ENCODE measurements at regions not wholly inside any gene's neighbourhood (a gene's known extent, or its start where the extent isn't known, plus 50 kb on each side); places are given as distances from the start of the nearest gene placed in this dataset.
"Not testable (repeated sequence)": the region's sequence is repeated elsewhere in the genome, so short reads cannot be mapped to it uniquely, and the experiment has no call there.

- DNase-seq = no peak
Observed at GRCh38 chr2:176575237-176575744, 306.0 kb downstream of the MTX2 start.

DNA sequence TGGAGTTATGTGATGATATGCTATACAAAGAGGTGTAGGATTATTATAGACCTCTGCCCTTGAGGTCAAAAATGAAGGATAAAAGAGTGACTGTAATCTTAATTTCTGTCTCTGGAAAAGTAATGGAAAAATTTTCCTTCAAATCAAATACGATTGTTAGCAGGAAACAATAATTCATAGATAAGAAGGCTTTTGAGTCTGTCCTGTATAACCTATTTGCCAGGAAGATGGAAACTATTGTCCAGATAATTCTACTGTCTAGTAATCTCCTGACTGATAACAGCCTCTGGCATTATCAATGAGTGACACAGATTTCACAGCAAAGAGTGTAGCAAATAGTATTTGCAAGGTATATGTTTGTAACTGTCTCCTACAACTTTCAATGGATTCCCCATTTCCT lies 307.8 kb downstream of the MTX2 start:
- no peak for DNase-seq

DNA sequence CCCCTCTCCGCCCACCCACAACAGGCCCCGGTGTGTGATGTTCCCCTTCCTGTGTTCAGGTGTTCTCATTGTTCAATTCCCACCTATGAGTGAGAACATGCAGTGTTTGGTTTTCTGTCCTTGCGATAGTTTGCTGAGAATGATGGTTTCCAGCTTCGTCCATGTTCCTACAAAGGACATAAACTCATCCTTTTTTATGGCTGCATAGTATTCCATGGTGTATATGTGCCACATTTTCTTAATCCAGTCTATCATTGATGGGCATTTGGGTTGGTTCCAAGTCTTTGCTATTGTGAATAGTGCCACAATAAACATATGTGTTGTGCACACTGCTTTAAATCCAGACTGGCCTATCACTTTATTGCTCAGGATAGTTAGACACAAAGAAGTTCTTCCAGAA lies 309.1 kb downstream of the MTX2 start:
- DNase-seq = not testable (repeated sequence)

DNA sequence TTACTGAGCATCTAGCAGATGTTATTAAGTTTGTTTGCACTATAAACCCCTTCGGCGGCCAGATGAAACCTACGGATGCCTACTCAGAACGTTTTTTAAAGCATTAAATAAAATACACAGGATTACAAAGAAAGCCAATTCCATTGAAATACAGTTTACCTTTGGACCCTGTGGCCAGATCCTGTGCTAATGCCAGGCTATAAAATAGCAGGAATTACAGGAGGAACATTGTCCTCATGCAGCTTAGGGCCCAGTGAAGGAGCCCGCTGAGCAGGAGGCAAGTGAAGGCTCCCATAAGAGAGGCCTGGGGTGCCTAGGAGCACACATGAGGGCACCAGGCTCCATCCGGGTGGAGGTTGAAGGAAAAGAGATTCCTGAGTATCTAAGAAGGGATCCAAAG lies 310.4 kb downstream of the MTX2 start:
- no peak for DNase-seq

DNA sequence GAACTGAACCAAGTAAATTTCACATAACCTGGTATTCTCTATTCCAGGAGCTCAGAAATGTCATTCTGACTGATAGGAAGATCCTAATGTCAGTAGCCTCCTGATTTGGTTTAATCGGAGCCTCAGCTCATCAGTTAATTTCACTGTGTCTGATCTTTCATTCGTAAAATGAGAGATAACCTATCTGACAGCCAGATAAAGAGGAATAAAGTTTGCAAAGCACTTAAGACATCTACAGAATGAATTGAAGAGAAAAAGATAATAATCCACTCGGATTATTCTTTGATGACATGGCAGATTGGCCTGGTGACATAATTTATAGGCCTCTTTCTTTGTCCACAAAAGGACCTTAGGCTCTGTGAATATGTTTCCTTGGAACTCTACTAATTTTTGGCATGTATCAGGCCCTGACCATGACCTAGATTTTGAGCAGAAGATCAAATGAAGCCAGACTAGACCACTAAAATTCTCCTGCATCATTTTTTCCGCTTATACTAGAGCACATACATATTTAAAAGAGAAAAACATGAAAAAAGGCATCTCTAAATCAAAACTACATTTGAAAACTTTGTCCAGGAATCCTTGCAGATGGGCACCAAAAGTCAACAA lies 312.4 kb downstream of the MTX2 start:
- DNase-seq = no peak

DNA sequence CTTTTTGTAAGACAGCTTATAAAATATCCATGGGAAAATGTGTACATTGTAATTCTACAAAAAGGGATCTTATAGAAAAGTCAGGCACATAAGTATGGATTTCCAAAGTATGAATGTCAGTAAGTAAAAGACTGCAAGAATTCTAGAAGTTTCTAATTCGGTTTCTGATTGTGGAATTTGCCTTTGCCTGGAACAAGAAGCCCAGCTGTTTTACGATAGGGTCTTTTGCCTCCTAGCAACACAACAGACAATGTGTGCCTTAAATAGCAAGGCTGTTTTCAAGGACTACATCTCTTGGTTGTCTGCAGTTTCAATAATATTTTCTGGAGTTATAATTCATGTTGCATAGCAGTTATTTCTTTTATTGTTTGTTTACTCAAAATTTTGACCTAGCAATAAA lies 312.9 kb downstream of the MTX2 start:
- DNase-seq = no peak

- DNase-seq = no peak
Observed at GRCh38 chr2:176582990-176583481, 313.8 kb downstream of the MTX2 start.

GRCh38 chr2:176583607-176584006 lies 314.4 kb downstream of the MTX2 start:
- no peak for DNase-seq

DNA sequence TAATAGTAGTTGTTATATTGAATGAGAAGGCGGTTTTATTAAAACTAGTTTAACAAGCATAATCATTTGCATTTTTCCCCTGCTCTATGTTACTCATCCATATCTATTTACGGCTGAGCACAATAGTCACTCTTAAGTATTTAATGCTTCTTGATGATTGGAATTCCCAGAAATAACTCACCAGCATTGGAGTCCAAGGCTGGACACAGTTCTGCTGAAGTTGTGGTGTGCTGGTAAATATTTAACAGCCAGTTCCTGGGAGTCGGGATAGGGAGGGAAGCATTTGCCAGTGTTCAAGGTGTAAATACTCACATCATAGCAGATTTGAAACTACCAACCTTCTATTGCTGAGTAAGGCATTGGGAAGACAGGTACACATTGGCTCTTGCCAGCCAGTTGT lies 315.1 kb downstream of the MTX2 start:
- DNase-seq = no peak

DNA sequence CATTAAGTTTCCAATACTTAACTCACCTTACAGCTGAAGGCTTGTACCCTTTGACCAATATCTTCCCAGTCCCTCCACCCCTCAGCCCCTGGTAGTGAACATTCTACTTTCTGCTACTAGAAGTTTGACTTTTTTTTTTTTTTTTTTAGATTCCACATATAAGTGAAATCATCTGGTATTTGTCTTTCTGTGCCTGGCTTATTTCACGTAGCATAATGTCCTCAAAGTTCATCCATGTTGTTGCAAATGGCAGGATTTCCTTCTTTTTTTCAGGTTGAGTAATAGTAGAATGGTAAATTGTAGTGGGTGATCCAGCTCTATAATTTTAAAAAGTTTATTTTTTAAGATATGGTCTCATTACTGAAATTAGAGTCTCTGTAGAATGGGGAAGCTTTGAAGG lies 316.0 kb downstream of the MTX2 start:
- no peak for DNase-seq

GRCh38 chr2:176585791-176586190 lies 316.5 kb downstream of the MTX2 start:
- no peak for DNase-seq

DNA sequence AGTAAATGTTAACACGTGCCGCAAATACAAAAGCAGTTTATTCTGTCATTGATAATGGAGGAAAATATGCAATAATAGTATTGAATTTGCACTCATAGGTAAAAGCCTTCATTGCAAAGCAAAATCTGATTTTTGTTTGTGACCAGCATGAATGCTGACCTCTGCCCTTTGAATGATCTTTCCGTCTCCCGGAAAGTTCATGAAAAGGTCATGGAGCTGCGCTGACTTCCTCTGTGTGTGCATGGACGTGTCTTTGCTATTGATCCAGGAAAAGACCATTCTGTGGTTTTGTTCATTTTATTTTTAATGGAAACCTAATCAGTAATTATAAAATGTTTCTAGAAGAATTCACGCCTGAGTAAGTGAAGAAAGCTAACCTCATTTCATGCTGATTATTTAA lies 320.0 kb downstream of the MTX2 start:
- no peak for DNase-seq

GRCh38 chr2:176589825-176590440 lies 320.7 kb downstream of the MTX2 start:
- DNase-seq = no peak

GRCh38 chr2:176592216-176592615 lies 323.0 kb downstream of the MTX2 start:
- DNase-seq = no peak

- no peak for DNase-seq
Observed at GRCh38 chr2:176595986-176596385, 326.7 kb downstream of the MTX2 start.

DNA sequence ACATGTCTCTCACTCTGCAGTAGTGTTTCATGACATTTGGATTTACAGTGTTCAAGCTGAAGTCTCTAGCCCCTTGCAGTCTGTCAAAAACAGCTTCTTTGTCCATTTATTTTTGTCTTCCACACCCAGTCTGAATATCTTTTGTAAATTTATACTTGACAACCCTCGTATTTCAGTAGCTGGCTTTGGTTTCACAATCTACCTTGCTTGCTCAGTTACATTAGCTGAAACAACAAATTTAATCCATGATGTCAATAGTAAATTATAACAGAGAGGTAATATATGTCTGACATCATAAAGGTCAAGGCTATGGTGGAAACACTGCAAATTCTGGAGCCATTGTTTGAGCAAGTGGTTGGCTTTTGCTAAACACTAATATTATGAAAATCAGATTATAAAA lies 328.7 kb downstream of the MTX2 start:
- DNase-seq = no peak

- DNase-seq = no peak
Observed at GRCh38 chr2:176598351-176598750, 329.1 kb downstream of the MTX2 start.

- DNase-seq = no peak
Observed at GRCh38 chr2:176599796-176600485, 330.7 kb downstream of the MTX2 start.

DNA sequence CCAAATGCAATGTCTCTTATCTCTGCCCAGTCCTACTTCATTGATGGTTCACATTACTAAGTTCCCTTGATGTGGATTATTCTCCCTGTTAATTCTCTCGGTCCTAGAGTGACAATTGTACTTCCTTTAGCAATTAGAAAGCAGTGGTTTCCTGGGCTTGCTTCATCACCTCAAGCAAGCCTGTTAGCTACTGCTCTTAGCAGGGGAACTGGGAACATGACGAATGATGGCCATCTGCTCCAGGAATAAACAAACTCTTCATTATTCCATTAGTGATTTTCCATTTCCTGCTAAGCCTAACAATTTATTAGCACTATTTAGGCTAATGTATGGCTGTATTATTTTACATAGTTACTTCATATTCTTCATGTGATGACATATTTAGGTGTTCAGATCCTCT lies 331.8 kb downstream of the MTX2 start:
- no peak for DNase-seq

- no peak for DNase-seq
Observed at GRCh38 chr2:176612036-176612435, 342.8 kb downstream of the MTX2 start.

GRCh38 chr2:176612736-176613135 lies 343.5 kb downstream of the MTX2 start:
- no peak for DNase-seq

GRCh38 chr2:176613323-176613987 lies 344.2 kb downstream of the MTX2 start:
- DNase-seq = no peak

DNA sequence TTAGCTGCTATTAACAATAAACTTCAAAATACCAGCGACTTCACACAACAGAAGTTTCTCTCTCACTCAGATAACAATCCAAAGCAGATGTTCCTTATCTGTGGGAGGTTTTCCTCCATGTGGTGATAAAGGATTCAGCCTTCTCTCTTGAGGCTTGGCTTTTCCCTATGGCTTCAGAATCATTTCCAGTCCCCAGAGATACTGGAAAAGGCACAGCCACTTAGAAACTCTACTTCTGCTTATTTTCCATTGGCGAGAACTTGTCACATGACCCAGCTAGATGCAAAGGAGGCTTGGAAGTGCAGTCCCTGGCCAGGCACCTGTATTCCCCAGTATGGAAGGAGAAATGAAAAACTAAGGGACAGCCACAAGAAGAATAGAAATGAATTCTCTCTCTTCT lies 344.8 kb downstream of the MTX2 start:
- no peak for DNase-seq

DNA sequence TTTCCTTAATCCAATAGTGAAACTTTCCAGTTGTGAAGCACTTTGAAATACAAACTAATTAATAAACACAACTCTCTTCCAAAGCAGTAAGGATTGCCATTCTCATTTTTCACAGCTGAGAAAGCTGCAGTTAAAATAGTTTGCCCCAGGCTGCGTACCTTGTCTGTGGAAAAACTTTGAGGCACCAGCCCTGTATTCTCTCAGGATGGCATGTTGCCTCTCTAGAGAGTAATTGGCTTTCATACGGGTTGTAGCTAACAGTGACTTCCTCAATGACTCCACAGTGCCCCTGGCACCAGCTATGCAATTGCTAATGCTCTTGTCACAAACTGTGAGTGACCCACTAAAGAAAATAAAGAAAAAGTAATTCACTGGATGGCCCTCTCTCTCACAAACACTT lies 345.7 kb downstream of the MTX2 start:
- DNase-seq = no peak

Data from CD4-positive, alpha-beta T cell treated with Interleukin-15 for 1 hour (primary cell).